ENCODE measurements at regions not wholly inside any gene's neighbourhood (a gene's known extent, or its start where the extent isn't known, plus 50 kb on each side); places are given as distances from the start of the nearest gene placed in this dataset.

- TF ChIP-seq CTCF (IDR thresholded peaks at IDR 0.05; ENCODE audit: extremely low read depth in 1 of 2, insufficient read depth in 1 of 2, low read depth in 1 of 2, low read length in 2 of 2) (no peak), POLR2A (IDR thresholded peaks at IDR 0.05; ENCODE audit: low read depth, low read length) (no peak), EZH2 (IDR thresholded peaks at IDR 0.05; ENCODE audit: borderline replicate concordance, low read depth, low read length, severe bottlenecking) (no peak)
Observed at GRCh38 chr20:40754339-40754943, 65.4 kb upstream of the MAFB start.
